SK-MEL-5 (cell line): ENCODE measurements at regions not wholly inside any gene's neighbourhood (a gene's known extent, or its start where the extent isn't known, plus 50 kb on each side); places are given as distances from the start of the nearest gene placed in this dataset.

Experiments
- DNase-seq: peaks from one replicate; pipeline ENCODE4 v3.0.0-alpha.2; 2016; ENCODE audit warnings: low read depth, low spot score
- in situ Hi-C: cut with HindIII; loops from 2 replicates; pipeline ENCODE4 v1.10.0; 2016; ENCODE audit warnings: low sequenced_read_pairs, high pct_unique_total_duplicates, low pct_unique_long_range_greater_than_20kb

- peak; percentile 53 for DNase-seq
- in situ Hi-C loops, result no loop called here
Measured at GRCh38 chr15:47384341-47384740, 333.0 kb upstream of the SEMA6D start.

- in situ Hi-C loops, result no loop called here
- DNase-seq, result no peak
Measured at GRCh38 chr15:47384776-47385175, 332.5 kb upstream of the SEMA6D start.

DNA sequence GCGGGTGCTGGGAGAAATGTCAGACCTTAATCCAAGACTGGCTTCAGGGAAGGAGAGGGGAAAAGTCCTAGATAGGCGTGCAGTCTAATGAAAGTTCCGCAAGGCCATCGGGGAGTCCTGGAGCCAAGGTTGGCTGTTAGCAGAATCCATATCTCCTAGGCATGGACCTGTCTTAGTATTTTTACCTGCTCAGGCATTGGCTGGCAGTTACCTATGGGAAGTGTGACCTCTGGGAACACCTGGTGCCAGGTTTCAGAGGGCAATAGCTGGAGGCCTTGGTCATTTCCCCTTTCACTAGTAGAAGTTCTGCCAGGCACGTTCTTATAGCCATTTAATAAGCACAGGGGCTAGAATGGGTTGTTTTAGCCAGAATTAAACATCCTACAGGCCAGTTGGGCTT, 330.8 kb upstream of the SEMA6D start:
- DNase-seq, result no peak
- in situ Hi-C loops, result no loop called here

DNA sequence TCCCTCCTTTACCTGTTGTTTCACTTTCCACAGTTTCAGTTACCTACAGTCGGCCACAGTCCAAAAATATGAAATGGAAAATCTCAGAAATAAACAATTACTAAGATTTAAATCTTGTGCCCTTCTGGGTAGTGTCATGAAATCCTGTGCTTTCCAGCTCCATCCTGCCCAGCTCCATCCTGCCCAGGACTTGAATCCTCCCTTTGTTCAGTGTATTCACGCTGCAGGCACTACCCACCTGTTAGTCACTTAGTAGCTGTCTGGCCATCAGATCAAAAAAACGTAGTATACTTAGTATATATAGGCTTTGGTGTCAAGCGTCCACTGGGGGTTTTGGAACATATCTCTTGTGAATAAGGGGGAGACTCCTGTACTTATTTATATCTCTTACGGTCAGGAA, 329.0 kb upstream of the SEMA6D start:
- in situ Hi-C loops, result no loop called here
- peak; percentile 33 for DNase-seq

GRCh38 chr15:47390208-47390765, 327.0 kb upstream of the SEMA6D start:
- in situ Hi-C loops, result no loop called here
- DNase-seq, result no peak

DNA sequence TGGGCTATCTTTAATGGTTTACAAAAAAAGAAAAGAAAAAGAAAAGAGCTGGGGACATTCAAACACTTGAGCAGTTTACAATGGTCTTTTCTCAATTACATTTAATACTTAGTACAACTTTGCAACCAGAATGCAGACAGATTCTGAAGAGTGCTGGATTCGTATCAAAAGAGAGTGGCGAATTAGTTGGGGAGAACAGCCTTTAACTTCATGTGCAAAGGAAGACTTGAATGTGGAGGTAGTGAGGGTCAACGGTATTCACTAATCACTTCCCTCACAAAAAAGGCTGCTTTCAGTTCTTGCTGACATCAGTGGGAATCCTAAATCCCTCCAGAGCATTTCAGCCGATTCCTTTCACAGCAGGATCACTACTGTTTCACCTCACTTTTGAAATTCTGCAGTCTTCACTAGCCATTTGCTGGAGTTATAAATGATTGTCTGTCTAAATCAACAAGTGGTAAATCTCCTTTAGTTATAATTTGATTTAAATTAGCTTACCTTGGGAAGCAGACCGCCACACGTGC, 323.0 kb upstream of the SEMA6D start:
- in situ Hi-C loops, result no loop called here
- no peak for DNase-seq

DNA sequence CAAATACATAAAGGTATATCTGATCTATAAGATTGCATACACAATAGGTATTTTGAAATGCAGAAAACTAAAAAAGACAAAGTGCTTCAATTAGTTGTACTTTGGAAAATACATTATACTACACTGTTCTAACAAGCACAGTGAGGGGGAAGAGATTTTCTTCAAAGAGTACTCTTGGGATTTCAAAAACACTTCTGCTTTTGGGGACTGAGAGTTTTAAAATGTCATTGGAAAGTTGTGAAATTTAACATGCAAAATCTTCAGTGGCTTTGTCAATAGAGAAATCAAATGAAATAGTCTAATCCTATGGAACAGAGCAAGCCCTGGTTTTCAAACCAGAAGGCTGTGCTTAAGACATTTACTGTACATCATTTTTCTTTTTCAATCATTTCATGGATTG, 322.2 kb upstream of the SEMA6D start:
- in situ Hi-C loops, result no loop called here
- DNase-seq, result no peak

- no peak for DNase-seq
Measured at GRCh38 chr15:47397655-47398054, 319.6 kb upstream of the SEMA6D start.

DNA sequence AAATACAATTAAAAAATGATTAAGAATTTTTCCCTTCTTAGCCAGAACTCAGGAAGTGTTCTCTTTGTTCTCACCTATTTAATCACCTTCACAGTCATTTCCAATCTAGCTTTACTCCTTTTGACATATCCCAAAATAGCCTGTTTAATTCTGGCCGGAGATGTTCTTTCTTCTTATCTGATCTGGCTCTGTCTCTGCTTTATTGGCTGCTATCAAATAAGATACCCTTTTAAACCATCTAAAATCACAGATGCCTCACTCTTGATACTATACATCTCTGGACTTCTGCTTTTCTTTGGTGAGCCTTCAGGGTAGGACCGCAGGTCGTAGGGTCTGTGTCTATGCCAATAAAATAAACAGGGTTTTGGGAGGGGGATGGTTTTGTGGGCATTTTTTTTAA, 319.2 kb upstream of the SEMA6D start:
- in situ Hi-C loops, result no loop called here
- no peak for DNase-seq

More at GRCh38 chr15:47397655-47398054, 319.6 kb upstream of the SEMA6D start:
- in situ Hi-C loops, result no loop called here

- in situ Hi-C loops, result no loop called here
- DNase-seq, result peak; percentile 67
Measured at GRCh38 chr15:47398594-47398993, 318.7 kb upstream of the SEMA6D start.

GRCh38 chr15:47399100-47399499, 318.2 kb upstream of the SEMA6D start:
- in situ Hi-C loops, result no loop called here
- no peak for DNase-seq

DNA sequence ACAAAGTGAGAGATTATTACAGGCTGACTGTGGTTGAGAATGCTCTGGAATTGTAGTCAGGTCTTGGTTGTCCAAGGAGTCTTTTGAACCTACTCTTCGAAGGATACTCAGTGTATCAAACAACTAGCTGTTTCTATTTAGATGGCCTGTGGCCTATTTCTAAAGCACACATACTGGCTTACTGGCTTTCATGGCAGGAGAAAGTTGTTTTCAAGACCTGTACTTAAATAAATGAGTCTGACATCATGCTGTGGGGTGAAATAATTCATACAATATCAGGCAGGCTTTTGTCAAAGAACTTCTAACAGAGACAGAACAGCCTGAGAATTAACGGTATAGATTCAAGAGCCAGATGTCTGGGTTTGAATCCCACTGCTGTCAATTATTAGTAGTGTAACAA, 316.7 kb upstream of the SEMA6D start:
- DNase-seq, result no peak
- in situ Hi-C loops, result no loop called here

DNA sequence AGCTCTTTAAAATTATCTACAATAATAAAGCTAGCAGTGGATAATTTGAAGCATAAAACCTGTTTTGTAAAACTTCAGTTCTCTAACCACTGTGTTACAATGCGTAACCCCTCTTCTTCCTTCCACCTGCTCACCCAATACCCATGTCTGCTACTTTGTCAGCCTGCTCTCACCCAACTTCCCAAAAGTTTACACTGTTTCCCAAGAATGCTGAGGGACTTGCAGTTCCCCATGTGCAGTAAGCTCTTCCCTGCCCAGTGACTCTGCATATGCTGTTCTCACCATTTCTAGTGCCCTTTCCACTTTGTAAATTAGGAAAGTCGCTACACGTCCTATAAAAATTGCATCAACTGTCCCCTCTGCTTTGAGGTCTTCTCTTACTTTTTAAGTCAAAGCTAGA, 315.9 kb upstream of the SEMA6D start:
- no peak for DNase-seq
- in situ Hi-C loops, result no loop called here

DNA sequence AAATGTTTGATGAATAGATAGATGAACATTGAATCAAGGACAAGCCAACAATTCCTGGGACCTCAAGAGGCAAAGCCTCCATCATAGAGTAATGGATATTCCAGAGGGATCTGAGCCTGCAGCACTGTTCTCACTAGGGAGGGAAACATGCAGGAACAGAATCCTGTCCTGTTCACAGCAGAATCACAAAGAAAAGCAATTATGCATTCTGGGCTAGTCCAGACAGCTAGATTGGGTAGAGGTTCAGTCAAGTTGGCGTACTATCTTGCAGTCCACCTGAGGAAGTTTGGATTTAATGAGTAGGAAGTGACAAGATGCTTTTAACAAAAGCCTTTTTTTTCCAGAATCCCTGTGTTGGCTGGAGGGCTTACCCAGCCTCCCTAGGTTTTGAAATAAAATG, 314.5 kb upstream of the SEMA6D start:
- in situ Hi-C loops, result no loop called here
- no peak for DNase-seq

- peak; percentile 7 for DNase-seq
- in situ Hi-C loops, result no loop called here
Measured at GRCh38 chr15:47404877-47405276, 312.4 kb upstream of the SEMA6D start.

DNA sequence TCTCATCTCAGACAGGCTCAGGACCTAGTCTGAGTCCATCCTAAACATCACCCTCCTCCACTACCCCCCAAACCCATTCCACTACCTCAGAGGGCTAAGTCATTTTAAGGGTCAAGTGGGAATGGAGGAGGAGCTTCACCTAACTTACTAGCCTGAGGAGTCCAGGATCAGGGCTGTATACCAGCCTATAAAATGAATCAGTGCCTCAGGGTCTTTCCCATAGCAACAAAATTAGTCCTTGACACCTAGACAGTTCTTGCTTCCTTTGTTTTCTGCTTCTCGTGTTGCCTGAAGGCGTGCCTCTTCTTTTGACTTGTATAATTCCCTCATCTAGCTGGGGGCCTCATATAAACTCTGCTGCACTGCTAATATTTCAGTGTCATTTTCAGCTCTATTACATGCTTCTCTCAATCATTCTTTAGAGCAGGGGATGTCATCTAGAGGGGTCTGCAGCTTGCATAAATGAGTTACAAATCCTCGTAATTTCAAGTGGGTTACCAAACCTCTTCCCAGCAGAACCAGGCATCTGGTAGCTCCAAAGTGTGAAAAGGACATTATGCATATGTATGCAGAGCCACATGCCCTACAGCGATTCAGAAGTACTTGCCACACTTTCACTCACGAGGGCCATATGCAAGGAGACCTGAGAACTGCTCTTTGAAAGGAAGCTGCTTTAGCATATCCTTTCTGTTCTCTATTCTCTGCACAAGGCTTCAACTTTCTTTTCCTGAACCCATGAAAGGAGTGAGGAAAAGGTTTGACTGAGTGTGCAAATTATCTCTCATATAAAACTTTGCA, 311.7 kb upstream of the SEMA6D start:
- in situ Hi-C loops, result no loop called here
- peak; percentile 21 for DNase-seq

DNA sequence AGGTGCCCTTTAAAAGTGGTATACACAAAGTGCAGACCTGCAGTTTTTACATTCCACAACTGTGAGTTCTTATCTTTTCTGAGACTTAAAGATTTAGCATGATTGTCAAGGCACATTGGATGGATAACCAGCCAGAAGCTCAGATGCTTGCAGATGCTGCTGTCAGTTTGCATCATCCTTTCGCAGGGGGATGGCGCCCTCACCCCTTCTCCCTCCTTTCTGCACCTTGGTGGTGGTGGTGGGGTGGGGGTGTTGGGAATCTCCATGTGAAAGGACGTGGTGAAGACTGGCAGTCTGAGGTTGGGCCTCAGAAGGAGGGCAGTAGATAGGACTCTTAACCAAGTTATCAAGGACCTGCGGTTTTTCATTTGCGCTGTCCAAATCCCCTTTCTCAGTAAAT, 309.6 kb upstream of the SEMA6D start:
- in situ Hi-C loops, result no loop called here
- DNase-seq, result no peak

DNA sequence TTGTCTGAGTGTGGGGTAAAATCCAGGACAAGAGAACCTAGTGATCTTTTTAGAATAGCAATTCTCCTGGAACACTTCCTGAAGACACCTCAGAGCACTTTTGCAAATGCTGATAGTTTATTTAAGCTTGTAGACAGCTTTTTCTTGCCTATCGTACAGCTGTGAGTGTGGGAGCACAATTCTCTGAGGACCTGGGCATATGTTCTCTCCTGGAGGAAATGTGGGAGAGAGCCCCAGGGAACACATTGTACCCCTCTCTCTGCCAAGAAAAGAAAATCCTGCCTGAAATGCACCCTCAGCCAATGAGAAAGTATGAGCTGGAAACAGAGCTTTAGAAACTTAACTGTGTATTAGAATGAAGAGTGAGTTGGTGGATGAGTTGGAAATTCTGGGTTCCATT, 308.3 kb upstream of the SEMA6D start:
- in situ Hi-C loops, result no loop called here
- DNase-seq, result no peak

DNA sequence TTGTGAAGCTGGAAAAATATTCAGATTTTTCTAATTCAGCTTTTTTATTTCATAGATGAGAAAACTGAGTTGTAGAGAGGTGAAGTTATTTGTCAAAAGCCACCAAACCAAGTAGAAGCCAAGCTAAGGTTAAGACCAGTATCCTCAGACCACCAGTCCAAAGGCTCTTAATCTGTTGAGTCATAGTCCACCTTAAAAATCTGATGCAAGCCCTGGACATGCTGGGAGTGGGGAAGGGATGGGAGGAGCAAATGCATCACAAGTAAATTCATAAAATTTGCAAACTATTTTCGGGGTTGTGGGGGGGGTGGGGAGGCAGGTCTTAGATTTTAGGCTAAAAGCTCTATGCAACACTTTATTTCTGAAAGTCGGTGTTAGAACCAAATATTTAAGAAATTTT, 307.7 kb upstream of the SEMA6D start:
- in situ Hi-C loops, result no loop called here
- peak; percentile 18 for DNase-seq
